ENCODE measurements at regions not wholly inside any gene's neighbourhood (a gene's known extent, or its start where the extent isn't known, plus 50 kb on each side); places are given as distances from the start of the nearest gene placed in this dataset.

GRCh38 chr1:14247666-14248065 is 350.8 kb upstream of the KAZN start:
- ChIA-PET POLR2A (no interaction called here), CTCF (interaction anchor here (1.2 kb wide), 1 partner anchor 282 kb away, joined by 4 read pairs; no protein-coding TSS in a partner anchor)
- ATAC-seq (no peak), DNase-seq (ENCODE audit: low spot score) (no peak)
- Mint-ChIP-seq H3K9me3 (peaks cover 9% of the 10 kb centered on the region; the same call in 1 of the 2 replicates), H3K36me3 (no peaks in the 10 kb centered on the region), H3K27me3 (ENCODE audit: low read depth) (no peaks in the 10 kb centered on the region), H3K27ac (no peak overlapping the region), H3K4me3 (no peak overlapping the region), H3K4me1 (peaks cover 32% of the 10 kb centered on the region)
- TF ChIP-seq IRF2 (CRISPR knock-in tag; IDR thresholded peaks at IDR 0.05; ENCODE audit: borderline replicate concordance, low read depth) (no peak), RELA (CRISPR knock-in tag; IDR thresholded peaks at IDR 0.05; ENCODE audit: borderline replicate concordance) (no peak), PRRX2 (CRISPR knock-in tag; IDR thresholded peaks at IDR 0.05) (no peak), HMGA2 (CRISPR knock-in tag; IDR thresholded peaks at IDR 0.05) (no peak), SMAD4 (CRISPR knock-in tag; IDR thresholded peaks at IDR 0.05) (no peak), CREM (CRISPR knock-in tag; IDR thresholded peaks at IDR 0.05) (no peak)

GRCh38 chr1:14251871-14252270 is 346.6 kb upstream of the KAZN start:
- peaks cover 36% of the 10 kb centered on the region for H3K4me1 Mint-ChIP-seq
- POLR2A ChIA-PET: no interaction called here
- peaks cover 8% of the 10 kb centered on the region for H3K9me3 Mint-ChIP-seq
- peaks cover 1% of the 10 kb centered on the region; the same call in 1 of the 2 replicates for H3K36me3 Mint-ChIP-seq
- H3K27ac Mint-ChIP-seq: no peak overlapping the region
- CTCF ChIA-PET: interaction anchor here (1.1 kb wide), 1 partner anchor 9 kb away, joined by 3 read pairs; no protein-coding TSS in a partner anchor
- no peak overlapping the region for H3K4me3 Mint-ChIP-seq
- DNase-seq (ENCODE audit: low spot score) (no peak), ATAC-seq (no peak)
- TF ChIP-seq JUN (CRISPR knock-in tag; IDR thresholded peaks at IDR 0.05) (no peak), ZNF138 (CRISPR knock-in tag; conservative IDR thresholded peaks at IDR 0.05) (no peak), CREM (CRISPR knock-in tag; IDR thresholded peaks at IDR 0.05) (no peak), FOXP4 (CRISPR knock-in tag; IDR thresholded peaks at IDR 0.05) (no peak), SMAD4 (CRISPR knock-in tag; IDR thresholded peaks at IDR 0.05) (no peak), ZNF425 (CRISPR knock-in tag; conservative IDR thresholded peaks at IDR 0.05) (no peak)
- H3K27me3 Mint-ChIP-seq (ENCODE audit: low read depth): 0 out of 2 replicates have a peak, but pooled peaks cover 1% of the 10 kb centered on the region

GRCh38 chr1:14253676-14254075 is 344.8 kb upstream of the KAZN start:
- CTCF ChIA-PET: no interaction called here
- no peak overlapping the region for H3K27ac Mint-ChIP-seq
- H3K4me3 Mint-ChIP-seq: no peak overlapping the region
- POLR2A ChIA-PET: no interaction called here
- H3K9me3 Mint-ChIP-seq: peaks cover 5% of the 10 kb centered on the region
- ATAC-seq: no peak
- TF ChIP-seq ESRRA (CRISPR knock-in tag; IDR thresholded peaks at IDR 0.05; ENCODE audit: borderline replicate concordance) (no peak), E2F1 (CRISPR knock-in tag; IDR thresholded peaks at IDR 0.05) (no peak)
- H3K27me3 Mint-ChIP-seq (ENCODE audit: low read depth): peaks cover 4% of the 10 kb centered on the region; the same call in 1 of the 2 replicates
- H3K4me1 Mint-ChIP-seq: peaks cover 28% of the 10 kb centered on the region
- H3K36me3 Mint-ChIP-seq: peaks cover 4% of the 10 kb centered on the region; the same call in 1 of the 2 replicates
- no peak for DNase-seq (ENCODE audit: low spot score)

- Mint-ChIP-seq H3K4me3 (no peak overlapping the region), H3K36me3 (peaks cover 4% of the 10 kb centered on the region; the same call in 1 of the 2 replicates), H3K9me3 (peaks cover 5% of the 10 kb centered on the region), H3K27ac (no peak overlapping the region), H3K27me3 (ENCODE audit: low read depth) (peaks cover 4% of the 10 kb centered on the region; the same call in 1 of the 2 replicates), H3K4me1 (peaks cover 22% of the 10 kb centered on the region)
- CTCF ChIA-PET: no interaction called here
- no peak for DNase-seq (ENCODE audit: low spot score)
- no peak for ATAC-seq
- POLR2A ChIA-PET: no interaction called here
- TF ChIP-seq NFATC4 (CRISPR knock-in tag; IDR thresholded peaks at IDR 0.05) (no peak), TP53 (CRISPR knock-in tag; IDR thresholded peaks at IDR 0.05) (no peak), GABPB1 (CRISPR knock-in tag; IDR thresholded peaks at IDR 0.05) (no peak), ZNF512 (CRISPR knock-in tag; IDR thresholded peaks at IDR 0.05; ENCODE audit: borderline replicate concordance) (no peak), HMGXB4 (CRISPR knock-in tag; IDR thresholded peaks at IDR 0.05) (no peak), HMGA2 (CRISPR knock-in tag; IDR thresholded peaks at IDR 0.05) (no peak), PREB (CRISPR knock-in tag; IDR thresholded peaks at IDR 0.05; ENCODE audit: borderline replicate concordance) (no peak), E2F1 (CRISPR knock-in tag; IDR thresholded peaks at IDR 0.05) (no peak)
Measured at GRCh38 chr1:14254251-14254650, 344.2 kb upstream of the KAZN start.
